ENCODE measurements at regions not wholly inside any gene's neighbourhood (a gene's known extent, or its start where the extent isn't known, plus 50 kb on each side); places are given as distances from the start of the nearest gene placed in this dataset.

DNA sequence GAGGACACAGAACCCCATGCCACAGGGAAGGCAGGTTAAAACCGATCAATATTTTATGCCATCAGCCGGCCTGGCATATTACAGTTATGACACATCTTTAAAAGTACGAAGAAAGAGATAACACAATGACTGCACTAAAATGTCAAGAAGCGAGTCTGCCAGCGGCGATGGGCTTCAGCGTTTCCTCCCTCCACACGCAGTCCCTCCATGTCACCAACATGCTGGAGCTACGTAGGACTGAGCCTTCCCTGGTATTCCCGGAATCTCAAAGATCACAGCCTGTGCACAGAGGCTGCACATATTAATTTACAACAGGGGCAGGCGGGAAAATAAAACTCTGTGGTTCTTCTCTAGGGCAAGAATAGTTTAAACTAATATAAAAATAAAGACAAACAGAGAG, 257.7 kb downstream of the IRX1 start:
- no peak overlapping the region for H3K27ac ChIP-seq
- TF ChIP-seq, protein P1, sequence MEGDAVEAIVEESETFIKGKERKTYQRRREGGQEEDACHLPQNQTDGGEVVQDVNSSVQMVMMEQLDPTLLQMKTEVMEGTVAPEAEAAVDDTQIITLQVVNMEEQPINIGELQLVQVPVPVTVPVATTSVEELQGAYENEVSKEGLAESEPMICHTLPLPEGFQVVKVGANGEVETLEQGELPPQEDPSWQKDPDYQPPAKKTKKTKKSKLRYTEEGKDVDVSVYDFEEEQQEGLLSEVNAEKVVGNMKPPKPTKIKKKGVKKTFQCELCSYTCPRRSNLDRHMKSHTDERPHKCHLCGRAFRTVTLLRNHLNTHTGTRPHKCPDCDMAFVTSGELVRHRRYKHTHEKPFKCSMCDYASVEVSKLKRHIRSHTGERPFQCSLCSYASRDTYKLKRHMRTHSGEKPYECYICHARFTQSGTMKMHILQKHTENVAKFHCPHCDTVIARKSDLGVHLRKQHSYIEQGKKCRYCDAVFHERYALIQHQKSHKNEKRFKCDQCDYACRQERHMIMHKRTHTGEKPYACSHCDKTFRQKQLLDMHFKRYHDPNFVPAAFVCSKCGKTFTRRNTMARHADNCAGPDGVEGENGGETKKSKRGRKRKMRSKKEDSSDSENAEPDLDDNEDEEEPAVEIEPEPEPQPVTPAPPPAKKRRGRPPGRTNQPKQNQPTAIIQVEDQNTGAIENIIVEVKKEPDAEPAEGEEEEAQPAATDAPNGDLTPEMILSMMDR (IDR thresholded peaks at IDR 0.05), result no peak
- TF ChIP-seq EP300 (IDR thresholded peaks at IDR 0.05), result no peak
- TF ChIP-seq POLR2AphosphoS5 (IDR thresholded peaks at IDR 0.05), result no peak
- TF ChIP-seq POLR2A (IDR thresholded peaks at IDR 0.05), result no peak
- WGBS, 2 donors, result 79 to 82% methylated on average over 11 of the region's 11 CpGs
- H3K4me1 ChIP-seq, result no peaks in the 10 kb centered on the region
- no peaks in the 10 kb centered on the region for H3K36me3 ChIP-seq
- no peak for ATAC-seq (ENCODE audit: low FRiP score in 2 of 2)
- H3K27me3 ChIP-seq, result no peaks in the 10 kb centered on the region
- H3K9me3 ChIP-seq, result no peaks in the 10 kb centered on the region
- H3K4me3 ChIP-seq, result no peak overlapping the region
- no peak for DNase-seq

DNA sequence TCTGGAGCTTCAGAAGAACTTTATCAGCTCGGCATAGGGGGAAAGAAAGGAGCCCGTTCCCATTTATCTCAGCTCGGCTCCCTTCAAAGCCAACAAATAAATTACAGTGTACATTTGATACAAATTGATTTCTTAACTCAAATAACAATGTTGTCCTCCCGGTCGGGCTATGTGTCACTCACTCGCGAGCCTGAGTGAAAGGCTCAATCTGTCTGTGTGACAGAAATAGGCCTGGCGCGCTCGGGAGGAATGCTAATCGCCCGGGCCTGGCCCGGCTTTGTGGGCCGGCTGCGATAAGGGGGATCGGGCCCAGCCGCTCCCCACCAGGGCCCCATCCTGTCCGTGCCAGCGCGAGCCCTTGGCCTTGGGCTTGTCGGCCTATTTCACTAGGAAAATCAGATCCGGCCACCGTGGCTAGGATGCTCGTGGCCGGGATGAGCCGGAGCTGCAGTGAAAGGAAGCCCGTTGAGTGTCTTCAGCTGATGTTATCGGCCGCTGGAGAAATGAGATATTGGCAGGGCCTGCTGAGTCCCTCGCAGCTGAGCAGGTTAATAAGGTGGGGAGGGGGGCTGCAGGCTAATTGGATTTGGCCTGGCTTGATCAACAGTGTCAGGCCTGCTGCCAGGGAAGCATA, 258.7 kb downstream of the IRX1 start:
- peak in 1 of 2 donors; percentile 62 for DNase-seq
- no peak for ATAC-seq (ENCODE audit: low FRiP score in 2 of 2)

DNA sequence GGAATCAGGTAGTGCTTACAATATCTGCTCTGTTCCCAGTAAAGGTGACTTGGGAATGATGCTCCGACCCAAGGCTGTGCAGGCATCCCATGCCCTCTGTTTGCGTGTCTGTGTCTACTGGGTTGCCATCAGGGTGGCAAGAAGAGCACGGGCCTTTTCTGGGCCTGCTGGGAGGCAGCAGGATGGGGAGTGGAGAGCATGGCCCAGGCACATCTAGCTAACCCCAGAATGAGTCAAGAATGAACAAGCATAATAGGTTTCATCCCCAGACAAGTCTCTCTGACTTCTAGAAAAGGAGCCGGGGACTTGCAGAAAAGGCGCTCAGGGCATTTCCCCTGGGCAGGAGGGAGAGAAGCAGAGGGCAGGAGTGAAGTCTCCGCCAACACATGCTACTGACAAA, 260.4 kb downstream of the IRX1 start:
- H3K27ac ChIP-seq, result no peak overlapping the region
- no peaks in the 10 kb centered on the region for H3K36me3 ChIP-seq
- no peak for TF ChIP-seq POLR2AphosphoS5 (IDR thresholded peaks at IDR 0.05)
- no peaks in the 10 kb centered on the region for H3K9me3 ChIP-seq
- no peaks in the 10 kb centered on the region for H3K4me1 ChIP-seq
- no peak for DNase-seq
- 77 to 94% methylated on average over 6 of the region's 6 CpGs for WGBS, 2 donors
- H3K27me3 ChIP-seq, result no peaks in the 10 kb centered on the region
- no peak for ATAC-seq (ENCODE audit: low FRiP score in 2 of 2)
- no peak overlapping the region for H3K4me3 ChIP-seq

More for the DNA sequence above, 258.7 kb downstream of the IRX1 start:
- TF ChIP-seq EP300 (IDR thresholded peaks at IDR 0.05) (no peak), POLR2A (IDR thresholded peaks at IDR 0.05) (no peak), POLR2AphosphoS5 (IDR thresholded peaks at IDR 0.05) (no peak)
- TF ChIP-seq, protein P1 (IDR thresholded peaks at IDR 0.05), result no peak
- WGBS, 2 donors, result 77 to 86% methylated on average over 26 to 29 of the region's 30 CpGs
- no peaks in the 10 kb centered on the region for H3K27me3 ChIP-seq
- no peaks in the 10 kb centered on the region for H3K4me1 ChIP-seq
- H3K9me3 ChIP-seq, result no peaks in the 10 kb centered on the region
- no peak overlapping the region for H3K27ac ChIP-seq
- no peaks in the 10 kb centered on the region for H3K36me3 ChIP-seq
- no peak overlapping the region for H3K4me3 ChIP-seq

DNA sequence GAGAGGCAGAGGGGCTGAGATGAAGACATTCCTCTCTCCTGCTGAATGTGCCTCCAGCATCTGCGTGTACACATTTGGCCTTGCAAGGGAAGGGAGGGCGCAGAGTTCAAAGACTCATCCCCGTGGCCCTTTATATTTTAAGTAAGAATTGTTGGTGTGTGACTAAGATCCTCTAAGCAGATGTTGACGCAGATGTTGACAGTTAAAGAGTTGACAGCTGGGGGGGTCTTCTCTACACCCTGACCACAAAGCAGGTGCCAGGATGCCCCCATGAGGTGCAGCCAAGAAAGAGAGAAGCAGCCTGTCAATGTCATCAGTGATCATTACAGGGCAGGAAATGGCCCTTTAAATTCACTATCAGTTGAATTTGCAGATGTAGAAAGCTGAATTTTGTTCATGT, 262.9 kb downstream of the IRX1 start:
- 36 to 41% methylated on average over 4 of the region's 4 CpGs for WGBS, 2 donors
- Histone ChIP-seq H3K36me3 (no peaks in the 10 kb centered on the region), H3K9me3 (no peaks in the 10 kb centered on the region), H3K27me3 (no peaks in the 10 kb centered on the region), H3K4me3 (no peak overlapping the region), H3K4me1 (no peaks in the 10 kb centered on the region), H3K27ac (no peak overlapping the region)
- TF ChIP-seq, protein P1 (IDR thresholded peaks at IDR 0.05), result no peak
- no peak for TF ChIP-seq POLR2AphosphoS5 (IDR thresholded peaks at IDR 0.05)
- TF ChIP-seq POLR2A (IDR thresholded peaks at IDR 0.05), result no peak
- TF ChIP-seq EP300 (IDR thresholded peaks at IDR 0.05), result no peak
- DNase-seq (no peak), ATAC-seq (ENCODE audit: low FRiP score in 2 of 2) (no peak)

DNA sequence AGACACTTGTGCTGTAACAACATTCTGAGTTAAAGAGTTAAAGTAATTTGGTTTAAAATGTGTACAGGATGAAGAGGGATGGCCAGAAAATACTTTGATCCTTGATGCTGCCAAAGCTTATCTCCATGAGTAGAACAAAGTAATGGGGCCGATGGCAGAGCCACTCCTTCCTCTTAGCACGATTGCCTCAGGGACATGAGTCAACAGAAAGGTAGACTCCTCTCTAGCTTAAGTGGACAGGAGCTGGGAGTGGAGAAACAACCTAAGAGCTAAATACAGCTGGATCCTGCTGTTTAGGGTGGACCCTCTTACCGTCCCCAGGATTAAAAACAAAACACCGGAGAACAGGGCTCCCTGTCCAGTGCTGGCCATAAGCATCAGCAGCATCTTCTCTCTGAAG, 267.3 kb downstream of the IRX1 start:
- no peak for DNase-seq
- no peak for ATAC-seq (ENCODE audit: low FRiP score in 2 of 2)
- no peaks in the 10 kb centered on the region for H3K36me3 ChIP-seq
- TF ChIP-seq POLR2A (IDR thresholded peaks at IDR 0.05), result no peak
- no peak for TF ChIP-seq POLR2AphosphoS5 (IDR thresholded peaks at IDR 0.05)
- TF ChIP-seq, protein P1 (IDR thresholded peaks at IDR 0.05), result no peak
- TF ChIP-seq EP300 (IDR thresholded peaks at IDR 0.05), result no peak
- no peaks in the 10 kb centered on the region for H3K27me3 ChIP-seq
- no peak overlapping the region for H3K4me3 ChIP-seq
- H3K9me3 ChIP-seq, result no peaks in the 10 kb centered on the region
- 63 to 71% methylated on average over 4 of the region's 4 CpGs for WGBS, 2 donors
- no peak overlapping the region for H3K27ac ChIP-seq
- no peaks in the 10 kb centered on the region for H3K4me1 ChIP-seq
